GM12878 (cell line): ENCODE measurements at regions not wholly inside any gene's neighbourhood (a gene's known extent, or its start where the extent isn't known, plus 50 kb on each side); places are given as distances from the start of the nearest gene placed in this dataset.

Source experiments
- ATAC-seq: fragments of 200-7000 bp; cut with Tn5 transposase; 3 replicates; pipeline ENCODE4 v1.9.1; 2020; ENCODE audit warnings: mild to moderate bottlenecking, moderate library complexity
- BruUV-seq: library from RNA; stranded (reverse); fragments of 400-500 nt; replicated peaks from 2 replicates; lab custom pipeline; 2021; lab: Mats Ljungman, UMichigan
- CTCF ChIA-PET: fragments of 300-600 bp; sonication (Branson Sonifier 250); formaldehyde crosslinking; extraction: SDS; loops from one replicate; lab custom pipeline; 2021; ENCODE audit warnings: inconsistent platforms; lab: Yijun Ruan, JAX
- POLR2A ChIA-PET: fragments of 350-600 bp; formaldehyde crosslinking; extraction: SDS; loops from one replicate; lab custom pipeline; 2021; ENCODE audit warnings: inconsistent platforms; lab: Charles Lee
- RAD21 ChIA-PET: fragments of 300-600 bp; sonication (Branson Sonifier 250); formaldehyde crosslinking; loops from one replicate; lab custom pipeline; 2023; ENCODE audit warnings: antibody characterized with exemption; ENCODE audit not compliant: unreplicated experiment; lab: Charles Lee
- SMC1A ChIA-PET: fragments of 300-600 bp; sonication (Branson Sonifier 250); formaldehyde crosslinking; loops from one replicate; lab custom pipeline; 2023; ENCODE audit not compliant: unreplicated experiment, uncharacterized antibody; lab: Charles Lee
- DNase-seq: peaks from one replicate; pipeline ENCODE4 v3.0.0-alpha.2; 2011; ENCODE audit warnings: low read depth, low spot score
- FAIRE-seq: peaks from 3 replicates; lab custom pipeline; 2011; peaks lifted over from hg19 to GRCh38; lab: Jason Lieb, UNC
- H2AFZ ChIP-seq: 2 replicates; pipeline ENCODE4 v1.6.0; 2011; ENCODE audit warnings: low read depth, low read length, control low read depth; ENCODE audit not compliant: control insufficient read depth
- H3K27ac ChIP-seq: 2 replicates; pipeline ENCODE4 v1.5.1; 2011; ENCODE audit warnings: control low read depth; ENCODE audit not compliant: control insufficient read depth, insufficient read depth
- H3K27me3 ChIP-seq, 2 experiments: replicated peaks in 1 of 2; 2 replicates each; pipeline versions ENCODE4 v1.6.0 to v1.6.1; 2011; ENCODE audit warnings: low read length in 1 of 2; ENCODE audit not compliant: control insufficient read depth in 2 of 2, insufficient read depth in 2 of 2
- H3K36me3 ChIP-seq, 2 experiments: 2 replicates each; pipeline ENCODE4 v1.5.1; 2011; ENCODE audit warnings: low read length in 1 of 2; ENCODE audit not compliant: control insufficient read depth in 2 of 2, insufficient read depth in 2 of 2
- H3K4me1 ChIP-seq: 2 replicates; pipeline ENCODE4 v1.6.1; 2011; ENCODE audit warnings: mild to moderate bottlenecking, low read length, moderate library complexity, mixed read lengths; ENCODE audit not compliant: control insufficient read depth, insufficient read depth
- H3K4me2 ChIP-seq: 2 replicates; pipeline ENCODE4 v1.6.0; 2011; ENCODE audit warnings: control low read depth; ENCODE audit not compliant: control insufficient read depth, insufficient read depth
- H3K4me3 ChIP-seq: fragments of 200-600 bp; sonication (generic); 2 replicates; pipeline ENCODE4 v1.5.1; 2016
- H3K79me2 ChIP-seq: 2 replicates; pipeline ENCODE4 v1.6.0; 2011; ENCODE audit warnings: low read length; ENCODE audit not compliant: control insufficient read depth, insufficient read depth
- H3K9ac ChIP-seq: 2 replicates; pipeline ENCODE4 v1.8.0; 2011; ENCODE audit warnings: low read length, control low read depth, mixed read lengths; ENCODE audit not compliant: control insufficient read depth, insufficient read depth
- H3K9me3 ChIP-seq: replicated peaks from 3 replicates; pipeline ENCODE4 v1.5.1; 2011; ENCODE audit warnings: mild to moderate bottlenecking, low read length; ENCODE audit not compliant: control insufficient read depth, insufficient read depth
- H4K20me1 ChIP-seq: 2 replicates; pipeline ENCODE4 v1.6.0; 2011; ENCODE audit not compliant: control insufficient read depth, insufficient read depth
- ATF7 ChIP-seq: fragments of 450-650 bp; IDR thresholded peaks from 2 replicates; pipeline ENCODE4 v1.6.1; 2016; ENCODE audit warnings: low read depth, mild to moderate bottlenecking
- BCL11A ChIP-seq: IDR thresholded peaks from 2 replicates; pipeline ENCODE4 v1.6.1; 2011; ENCODE audit warnings: low read depth, low read length
- E2F8 ChIP-seq: fragments of 450-650 bp; IDR thresholded peaks from 2 replicates; pipeline ENCODE4 v1.6.1; 2018; ENCODE audit warnings: mild to moderate bottlenecking, low read depth, moderate library complexity; ENCODE audit not compliant: partially characterized antibody
- EED ChIP-seq: sonication (generic); IDR thresholded peaks from 2 replicates; pipeline ENCODE4 v1.6.1; 2016; ENCODE audit warnings: antibody characterized with exemption, low read depth
- HSF1 ChIP-seq: fragments of 150-350 bp; IDR thresholded peaks from 2 replicates; pipeline ENCODE4 v1.6.1; 2014; ENCODE audit warnings: mild to moderate bottlenecking, low read depth, low read length
- IKZF1 ChIP-seq: fragments of 450-650 bp; conservative IDR thresholded peaks from 2 replicates; pipeline ENCODE4 v1.6.1; 2017; ENCODE audit warnings: antibody characterized with exemption, mild to moderate bottlenecking
- IRF4 ChIP-seq: IDR thresholded peaks from 2 replicates; pipeline ENCODE4 v1.6.1; 2011; ENCODE audit warnings: low read depth, low read length
- NRF1 ChIP-seq: conservative IDR thresholded peaks from 2 replicates; pipeline ENCODE4 v1.6.1; 2011; ENCODE audit warnings: mild to moderate bottlenecking, low read depth, low read length, improper control_type of control experiment
- RELA ChIP-seq: fragments of 450-650 bp; IDR thresholded peaks from 2 replicates; pipeline ENCODE4 v1.8.0; 2014; ENCODE audit warnings: borderline replicate concordance; ENCODE audit not compliant: partially characterized antibody
- ZNF622 ChIP-seq: fragments of 450-650 bp; IDR thresholded peaks from 2 replicates; pipeline ENCODE4 v1.6.1; 2017; ENCODE audit warnings: mild to moderate bottlenecking, inconsistent platforms
- ZNF687 ChIP-seq: fragments of 450-650 bp; IDR thresholded peaks from 2 replicates; pipeline ENCODE4 v1.6.1; 2017; ENCODE audit warnings: mild to moderate bottlenecking, moderate library complexity
- WGBS: methylation state at CpG from one replicate; pipeline ENCODE4 v1.1.6; 2016; ENCODE audit warnings: low lambda C conversion rate; ENCODE audit not compliant: insufficient replicate concordance, insufficient coverage; ENCODE audit errors: missing lambda C conversion rate; 5-methylcytosine and 5-hydroxymethylcytosine counted together
- in situ Hi-C: fragments of 300-500 bp; cut with MboI; formaldehyde crosslinking; loops from 9 replicates; pipeline ENCODE4 v1.14.3; 2018; ENCODE audit warnings: mixed read lengths
- intact Hi-C: fragments of 100-400 bp; cut with micrococcal nuclease; formaldehyde crosslinking; loops from one replicate; pipeline ENCODE4 v1.14.2; 2022; ENCODE audit not compliant: unreplicated experiment
- TF ChIP-seq, protein P1 (sequence below): IDR thresholded peaks from 2 replicates; pipeline ENCODE4 v1.6.1; 2011; ENCODE audit warnings: low read depth, low read length, improper control_type of control experiment, borderline replicate concordance

DNA sequence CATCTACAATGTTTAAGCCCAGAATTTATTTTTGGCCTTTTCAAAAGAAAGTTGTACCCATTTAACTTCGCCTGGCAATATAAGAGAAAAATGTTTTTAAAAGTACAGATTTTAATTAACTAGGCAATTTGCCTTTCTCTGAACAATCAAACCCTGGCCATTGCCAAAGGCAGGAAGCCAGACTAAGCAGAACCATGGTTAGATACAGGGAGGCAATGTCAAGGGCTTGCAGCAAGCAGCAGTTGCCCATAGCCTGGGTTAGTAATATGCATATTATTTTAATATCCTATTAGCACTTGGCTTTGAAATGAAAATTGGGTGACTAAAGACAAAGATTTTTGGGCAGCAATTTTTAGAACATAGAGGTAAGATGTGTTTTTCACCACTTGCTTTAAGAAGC lies 51.1 kb upstream of the FRMD6 start:
- H3K9ac ChIP-seq, result no peak overlapping the region
- no peaks in the 10 kb centered on the region for H3K79me2 ChIP-seq
- WGBS, result 100% methylated on average over 1 of the region's 1 CpG
- ChIA-PET POLR2A (no interaction called here), RAD21 (no interaction called here), CTCF (interaction anchor here (0.6 kb wide), 1 partner anchor 9 kb away, joined by 3 read pairs; no protein-coding TSS in a partner anchor), SMC1A (interaction anchor here (0.8 kb wide), 1 partner anchor 31 kb away, joined by 3 read pairs; no protein-coding TSS in a partner anchor)
- no peaks in the 10 kb centered on the region for H3K4me1 ChIP-seq
- no peaks in the 10 kb centered on the region for H4K20me1 ChIP-seq
- H3K36me3 ChIP-seq, result no peaks in the 10 kb centered on the region
- H3K4me2 ChIP-seq, result no peak overlapping the region
- no peaks in the 10 kb centered on the region for H3K27me3 ChIP-seq
- in situ Hi-C loops (no loop called here), intact Hi-C loops (no loop called here)
- no peaks in the 10 kb centered on the region for H3K9me3 ChIP-seq
- TF ChIP-seq BCL11A (no peak), IKZF1 (no peak), ZNF687 (no peak), ATF7 (no peak), RELA (no peak), ZNF622 (no peak), HSF1 (no peak), IRF4 (no peak), EED (no peak), E2F8 (no peak), NRF1 (no peak)
- TF ChIP-seq, protein P1, sequence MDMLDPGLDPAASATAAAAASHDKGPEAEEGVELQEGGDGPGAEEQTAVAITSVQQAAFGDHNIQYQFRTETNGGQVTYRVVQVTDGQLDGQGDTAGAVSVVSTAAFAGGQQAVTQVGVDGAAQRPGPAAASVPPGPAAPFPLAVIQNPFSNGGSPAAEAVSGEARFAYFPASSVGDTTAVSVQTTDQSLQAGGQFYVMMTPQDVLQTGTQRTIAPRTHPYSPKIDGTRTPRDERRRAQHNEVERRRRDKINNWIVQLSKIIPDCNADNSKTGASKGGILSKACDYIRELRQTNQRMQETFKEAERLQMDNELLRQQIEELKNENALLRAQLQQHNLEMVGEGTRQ, result no peak
- H3K4me3 ChIP-seq, result no peak overlapping the region
- DNase-seq (no peak), FAIRE-seq (no peak), ATAC-seq (no peak)
- H3K27ac ChIP-seq, result no peak overlapping the region
- no peak overlapping the region for H2AFZ ChIP-seq
- BruUV-seq, result no TSS peak
